OCI-LY7 (cell line): ENCODE measurements at regions not wholly inside any gene's neighbourhood (a gene's known extent, or its start where the extent isn't known, plus 50 kb on each side); places are given as distances from the start of the nearest gene placed in this dataset.
"Not testable (repeated sequence)": the region's sequence is repeated elsewhere in the genome, so short reads cannot be mapped to it uniquely, and the experiment has no call there.

Experiments used
- BruUV-seq: library from RNA; stranded (reverse); fragments of 400-500 nt; replicated peaks from 2 replicates; lab custom pipeline; 2021; lab: Mats Ljungman, UMichigan
- CTCF ChIA-PET: fragments of 300-600 bp; sonication (Branson Sonifier 250); formaldehyde crosslinking; loops from one replicate; lab custom pipeline; 2022; ENCODE audit warnings: antibody characterized with exemption; ENCODE audit not compliant: unreplicated experiment; lab: Charles Lee
- POLR2A ChIA-PET: fragments of 300-600 bp; sonication (Branson Sonifier 250); formaldehyde crosslinking; loops from one replicate; lab custom pipeline; 2022; ENCODE audit warnings: antibody characterized with exemption; lab: Charles Lee
- DNase-seq: peaks from one replicate; pipeline ENCODE4 v3.0.0-alpha.2; 2015; ENCODE audit warnings: low spot score
- H2AFZ ChIP-seq: fragments of 200-600 bp; sonication (generic), shearing (Covaris generic); 2 replicates; pipeline ENCODE4 v1.6.1; 2014; ENCODE audit warnings: mild to moderate bottlenecking, antibody characterized with exemption, low read length, moderate library complexity
- H3K27ac ChIP-seq: fragments of 200-600 bp; sonication (generic); 2 replicates; pipeline ENCODE4 v1.5.1; 2014; ENCODE audit warnings: mixed run types, low read depth, mild to moderate bottlenecking, moderate library complexity, low read length, inconsistent platforms; ENCODE audit not compliant: poor library complexity, severe bottlenecking
- H3K36me3 ChIP-seq: fragments of 200-600 bp; sonication (generic); 2 replicates; pipeline ENCODE4 v1.6.1; 2014; ENCODE audit warnings: mild to moderate bottlenecking, antibody characterized with exemption, low read length, moderate library complexity, mixed read lengths; ENCODE audit not compliant: insufficient read depth
- H3K4me1 ChIP-seq: fragments of 200-600 bp; sonication (generic); 2 replicates; pipeline ENCODE4 v1.5.1; 2014; ENCODE audit warnings: mild to moderate bottlenecking, low read length; ENCODE audit not compliant: insufficient read depth, poor library complexity, severe bottlenecking
- H3K4me2 ChIP-seq: fragments of 200-600 bp; sonication (generic); 2 replicates; pipeline ENCODE4 v1.6.1; 2014; ENCODE audit warnings: mild to moderate bottlenecking, low read length
- H3K4me3 ChIP-seq: fragments of 200-600 bp; sonication (generic); 2 replicates; pipeline ENCODE4 v1.5.1; 2014; ENCODE audit warnings: mild to moderate bottlenecking, low read depth, low read length; ENCODE audit not compliant: poor library complexity, severe bottlenecking
- H3K79me2 ChIP-seq: fragments of 200-600 bp; sonication (generic); 2 replicates; pipeline ENCODE4 v1.6.1; 2016; ENCODE audit warnings: low read depth, mild to moderate bottlenecking, low read length, moderate library complexity, mixed read lengths; ENCODE audit not compliant: insufficient read depth
- H3K9me2 ChIP-seq: fragments of 200-600 bp; sonication (generic); 2 replicates; pipeline ENCODE4 v1.6.1; 2016; ENCODE audit warnings: mild to moderate bottlenecking, low read length, mixed read lengths; ENCODE audit not compliant: insufficient read depth
- H3K9me3 ChIP-seq: fragments of 200-600 bp; sonication (generic); 2 replicates; pipeline ENCODE4 v1.6.1; 2014; ENCODE audit warnings: mild to moderate bottlenecking, mixed run types, low read length, mixed read lengths
- H4K20me1 ChIP-seq: fragments of 200-600 bp; sonication (generic); 2 replicates; pipeline ENCODE4 v1.6.1; 2014; ENCODE audit warnings: mild to moderate bottlenecking, antibody characterized with exemption, low read length, moderate library complexity, mixed read lengths; ENCODE audit not compliant: insufficient read depth
- CTCF ChIP-seq: fragments of 200-600 bp; sonication (generic); conservative IDR thresholded peaks from 2 replicates; pipeline ENCODE4 v1.5.1; 2014; ENCODE audit warnings: mild to moderate bottlenecking, antibody characterized with exemption, low read length, moderate library complexity, mixed read lengths
- EZH2phosphoT487 ChIP-seq: fragments of 200-600 bp; sonication (generic); IDR thresholded peaks from 2 replicates; pipeline ENCODE4 v1.6.1; 2018; ENCODE audit warnings: low read depth, borderline replicate concordance, mild to moderate bottlenecking, mixed run types, antibody characterized with exemption, low read length, moderate library complexity, mixed read lengths
- intact Hi-C: fragments of 100-400 bp; cut with micrococcal nuclease; formaldehyde crosslinking; loops from one replicate; pipeline ENCODE4 v1.10.0; 2022; ENCODE audit not compliant: unreplicated experiment

GRCh38 chr19:56918682-56919307 lies 78.3 kb upstream of the PEG3 start:
- ChIA-PET POLR2A (no interaction called here), CTCF (no interaction called here)
- no TSS peak for BruUV-seq
- Histone ChIP-seq H3K9me2 (no peaks in the 10 kb centered on the region), H2AFZ (no peak overlapping the region), H3K4me1 (no peaks in the 10 kb centered on the region), H3K27ac (no peak overlapping the region), H3K79me2 (no peaks in the 10 kb centered on the region), H4K20me1 (no peaks in the 10 kb centered on the region), H3K4me3 (no peak overlapping the region), H3K4me2 (no peak overlapping the region), H3K9me3 (no peaks in the 10 kb centered on the region), H3K36me3 (no peaks in the 10 kb centered on the region)
- intact Hi-C loops: no loop called here
- no peak for DNase-seq
- no peak for TF ChIP-seq EZH2phosphoT487
- no peak for TF ChIP-seq CTCF

GRCh38 chr19:56919308-56919995 lies 78.9 kb upstream of the PEG3 start:
- POLR2A ChIA-PET: no interaction called here
- no peaks in the 10 kb centered on the region for H3K9me3 ChIP-seq
- H3K4me3 ChIP-seq: no peak overlapping the region
- no peaks in the 10 kb centered on the region for H3K9me2 ChIP-seq
- no peak for DNase-seq
- intact Hi-C loops: no loop called here
- H3K36me3 ChIP-seq: no peaks in the 10 kb centered on the region
- CTCF ChIA-PET: no interaction called here
- H2AFZ ChIP-seq: no peak overlapping the region
- no peaks in the 10 kb centered on the region for H4K20me1 ChIP-seq
- H3K27ac ChIP-seq: no peak overlapping the region
- H3K4me2 ChIP-seq: no peak overlapping the region
- H3K4me1 ChIP-seq: no peaks in the 10 kb centered on the region
- TF ChIP-seq CTCF: no peak
- H3K79me2 ChIP-seq: no peaks in the 10 kb centered on the region
- no TSS peak for BruUV-seq

DNA sequence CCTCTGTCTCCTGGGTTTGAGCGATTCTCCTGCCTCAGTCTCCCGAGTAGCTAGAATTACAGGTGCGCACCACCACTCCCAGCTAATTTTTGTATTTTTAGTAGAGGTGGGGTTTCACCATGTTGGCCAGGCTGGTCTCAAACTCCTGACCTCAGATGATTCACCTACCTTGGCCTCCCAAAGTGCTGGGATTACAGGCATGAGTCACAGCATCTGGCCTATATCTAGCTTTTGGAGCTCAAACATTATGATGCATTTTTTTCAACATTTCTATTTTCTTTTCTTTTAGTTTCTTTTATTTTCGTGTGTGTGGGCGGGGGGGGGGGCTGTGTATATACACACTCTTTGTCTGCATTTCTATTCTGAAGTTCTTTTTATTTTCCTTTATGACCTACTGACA lies 85.6 kb upstream of the PEG3 start:
- H3K4me2 ChIP-seq, H4K20me1 ChIP-seq, CTCF ChIA-PET, H3K9me3 ChIP-seq, BruUV-seq, H3K36me3 ChIP-seq, H3K79me2 ChIP-seq, H3K27ac ChIP-seq, H3K4me1 ChIP-seq, intact Hi-C loops, POLR2A ChIA-PET, H3K9me2 ChIP-seq, H3K4me3 ChIP-seq, DNase-seq, H2AFZ ChIP-seq: not testable (repeated sequence)
